PFSK-1 (cell line): ENCODE measurements at regions not wholly inside any gene's neighbourhood (a gene's known extent, or its start where the extent isn't known, plus 50 kb on each side); places are given as distances from the start of the nearest gene placed in this dataset.

Experiments used
- FOXP2 ChIP-seq: optimal IDR thresholded peaks from 2 replicates; pipeline ENCODE3; 2011; ENCODE audit warnings: borderline replicate concordance, control low read depth, inconsistent platforms; ENCODE audit not compliant: insufficient read depth; ENCODE audit errors: extremely low read length, extremely low read depth
- POLR2AphosphoS5 ChIP-seq: IDR thresholded peaks from 2 replicates; pipeline ENCODE4 v1.6.1; 2012; ENCODE audit warnings: low read depth, mild to moderate bottlenecking, control low read depth, low read length, moderate library complexity
- REST ChIP-seq, 2 experiments: IDR thresholded peaks; 2 replicates each; pipeline versions ENCODE4 v1.6.1 to v1.8.0; 2011 to 2012; ENCODE audit warnings: low read depth in 2 of 2, low read length in 2 of 2, control low read depth in 1 of 2, inconsistent platforms in 1 of 2, mild to moderate bottlenecking in 1 of 2, moderate library complexity in 1 of 2; ENCODE audit not compliant: insufficient read depth in 1 of 2
- SIN3A ChIP-seq: IDR thresholded peaks from 2 replicates; pipeline ENCODE4 v1.6.1; 2012; ENCODE audit warnings: mild to moderate bottlenecking, low read length, moderate library complexity, borderline replicate concordance; ENCODE audit not compliant: insufficient read depth
- TAF1 ChIP-seq: IDR thresholded peaks from 2 replicates; pipeline ENCODE4 v1.6.1; 2012; ENCODE audit warnings: low read length, control low read depth, borderline replicate concordance; ENCODE audit not compliant: insufficient read depth

GRCh38 chr22:48489551-48490499 lies 1337.8 kb downstream of the BRD1 start:
- TF ChIP-seq REST (IDR thresholded peaks at IDR 0.05; ENCODE audit: insufficient read depth in 1 of 2, low read depth in 2 of 2, low read length in 2 of 2): no peak
- no peak for TF ChIP-seq FOXP2
- TF ChIP-seq SIN3A: no peak
- no peak for TF ChIP-seq POLR2AphosphoS5
- TF ChIP-seq TAF1: no peak

GRCh38 chr22:48488611-48489511 lies 1338.8 kb downstream of the BRD1 start:
- TF ChIP-seq FOXP2: no peak
- no peak for TF ChIP-seq TAF1
- TF ChIP-seq REST (IDR thresholded peaks at IDR 0.05; ENCODE audit: insufficient read depth in 1 of 2, low read depth in 2 of 2, low read length in 2 of 2): no peak
- TF ChIP-seq SIN3A: no peak
- no peak for TF ChIP-seq POLR2AphosphoS5

GRCh38 chr22:48488149-48488551 lies 1339.5 kb downstream of the BRD1 start:
- no peak for TF ChIP-seq POLR2AphosphoS5
- no peak for TF ChIP-seq FOXP2
- TF ChIP-seq SIN3A: no peak
- TF ChIP-seq TAF1: no peak
- no peak for TF ChIP-seq REST (IDR thresholded peaks at IDR 0.05; ENCODE audit: insufficient read depth in 1 of 2, low read depth in 2 of 2, low read length in 2 of 2)

- no peak for TF ChIP-seq REST (IDR thresholded peaks at IDR 0.05; ENCODE audit: insufficient read depth in 1 of 2, low read depth in 2 of 2, low read length in 2 of 2)
- no peak for TF ChIP-seq FOXP2
- no peak for TF ChIP-seq TAF1
- TF ChIP-seq SIN3A: no peak
- no peak for TF ChIP-seq POLR2AphosphoS5
These were observed 1341.1 kb downstream of the BRD1 start for GRCh38 chr22:48486558-48486957.
